A549 (cell line): ENCODE measurements at regions not wholly inside any gene's neighbourhood (a gene's known extent, or its start where the extent isn't known, plus 50 kb on each side); places are given as distances from the start of the nearest gene placed in this dataset.

Experiments
- ATAC-seq, 2 experiments: fragments of 200-7000 bp in 1 of 2; fragments of >200 bp in 1 of 2; cut with Nextera tagmentation in 1 of 2; cut with Tn5 transposase in 1 of 2; 3 replicates each; pipeline versions ENCODE4 v1.8.0 to v1.9.1; 2018 to 2020; ENCODE audit warnings: mild to moderate bottlenecking in 1 of 2, moderate library complexity in 1 of 2
- CTCF ChIA-PET: fragments of 300-600 bp; sonication (Branson Sonifier 250); formaldehyde crosslinking; extraction: SDS; loops from one replicate; lab custom pipeline; 2021; ENCODE audit warnings: antibody characterized with exemption, inconsistent platforms; lab: Yijun Ruan, JAX
- POLR2A ChIA-PET: fragments of 350-600 bp; formaldehyde crosslinking; extraction: SDS; loops from one replicate; lab custom pipeline; 2021; ENCODE audit warnings: antibody characterized with exemption, inconsistent platforms; lab: Yijun Ruan, JAX
- DNase-seq, 2 experiments: peaks; one replicate each; pipeline versions ENCODE4 v3.0.0 to v3.0.0-alpha.2; 2011 to 2016; ENCODE audit warnings: low read depth in 1 of 2, low spot score in 1 of 2
- FAIRE-seq: peaks from 2 replicates; lab custom pipeline; 2011; peaks lifted over from hg19 to GRCh38; lab: Jason Lieb, UNC
- H3K27ac ChIP-seq, 2 experiments: fragments of >200 bp; sonication (Bioruptor Twin); formaldehyde crosslinking; 3 replicates each; pipeline ENCODE4 v1.5.1; 2016 to 2017
- H3K4me1 ChIP-seq: fragments of >200 bp; sonication (Bioruptor Twin); formaldehyde crosslinking; 3 replicates; pipeline ENCODE4 v1.6.1; 2016
- H3K4me2 ChIP-seq: fragments of >200 bp; sonication (Bioruptor Twin); formaldehyde crosslinking; 3 replicates; pipeline ENCODE4 v1.6.1; 2016
- H3K4me3 ChIP-seq: fragments of >200 bp; sonication (Bioruptor Twin); formaldehyde crosslinking; 3 replicates; pipeline ENCODE4 v1.5.1; 2016
- H3K9me3 ChIP-seq: fragments of >200 bp; sonication (Bioruptor Twin); formaldehyde crosslinking; 3 replicates; pipeline ENCODE4 v1.6.1; 2016
- BCL3 ChIP-seq: fragments of >200 bp; sonication (Bioruptor Twin); formaldehyde crosslinking; IDR thresholded peaks from 3 replicates; pipeline ENCODE4 v1.6.1; 2016
- CBX2 ChIP-seq: fragments of 200-600 bp; sonication (generic); IDR thresholded peaks from 2 replicates; pipeline ENCODE4 v1.6.1; 2016; ENCODE audit warnings: low read depth, mild to moderate bottlenecking, borderline replicate concordance
- CHD4 ChIP-seq: fragments of 200-600 bp; sonication (generic); IDR thresholded peaks from 2 replicates; pipeline ENCODE4 v1.6.1; 2016; ENCODE audit warnings: antibody characterized with exemption, mild to moderate bottlenecking, borderline replicate concordance
- CTCF ChIP-seq: fragments of >200 bp; sonication (Bioruptor Twin); formaldehyde crosslinking; IDR thresholded peaks from 3 replicates; pipeline ENCODE4 v1.5.1; 2016
- FOXS1 ChIP-seq: fragments of 250-450 bp; sonication (Bioruptor Pico); IDR thresholded peaks from 2 replicates; pipeline ENCODE4 v1.5.0; 2020; ENCODE audit warnings: mild to moderate bottlenecking, moderate library complexity
- HDAC2 ChIP-seq: fragments of 200-600 bp; sonication (generic); IDR thresholded peaks from 2 replicates; pipeline ENCODE4 v1.6.1; 2016
- HES2 ChIP-seq: fragments of >200 bp; sonication (Bioruptor Twin); formaldehyde crosslinking; IDR thresholded peaks from 2 replicates; pipeline ENCODE4 v1.6.1; 2016
- HEYL ChIP-seq: fragments of 250-450 bp; sonication (Bioruptor Pico); IDR thresholded peaks from 2 replicates; pipeline ENCODE4 v1.8.0; 2021; ENCODE audit warnings: mild to moderate bottlenecking, moderate library complexity
- HMGXB4 ChIP-seq: fragments of 250-450 bp; sonication (Bioruptor Pico); IDR thresholded peaks from 2 replicates; pipeline ENCODE4 v1.5.0; 2021; ENCODE audit warnings: mild to moderate bottlenecking, moderate library complexity, borderline replicate concordance
- KDM5A ChIP-seq: fragments of 200-600 bp; sonication (generic); IDR thresholded peaks from 2 replicates; pipeline ENCODE4 v1.6.1; 2016; ENCODE audit warnings: antibody characterized with exemption, mild to moderate bottlenecking
- REST ChIP-seq: fragments of 200-600 bp; sonication (generic); IDR thresholded peaks from 2 replicates; pipeline ENCODE4 v1.6.1; 2016; ENCODE audit warnings: antibody characterized with exemption, mild to moderate bottlenecking, moderate library complexity
- TFCP2L1 ChIP-seq: fragments of 250-450 bp; sonication (Bioruptor Pico); IDR thresholded peaks from 2 replicates; pipeline ENCODE4 v1.5.0; 2021; ENCODE audit warnings: mild to moderate bottlenecking
- ZNF302 ChIP-seq: fragments of 250-450 bp; sonication (Bioruptor Pico); IDR thresholded peaks from 2 replicates; pipeline ENCODE4 v1.9.0; 2021; ENCODE audit warnings: inconsistent platforms, mild to moderate bottlenecking, moderate library complexity
- ZSCAN20 ChIP-seq: fragments of 250-450 bp; sonication (Bioruptor Pico); IDR thresholded peaks from 2 replicates; pipeline ENCODE4 v1.8.0; 2022; ENCODE audit warnings: mild to moderate bottlenecking, moderate library complexity
- WGBS: methylation state at CpG from one replicate; pipeline ENCODE4 v1.1.6; 2017; ENCODE audit errors: missing lambda C conversion rate; 5-methylcytosine and 5-hydroxymethylcytosine counted together

- TF ChIP-seq REST, result no peak
Measured at GRCh38 chr6:153623496-153623895, 415.5 kb upstream of the OPRM1 start (continued).

GRCh38 chr6:153621491-153621890, 417.5 kb upstream of the OPRM1 start:
- ATAC-seq (no peak), DNase-seq (no peak), FAIRE-seq (no peak)
- Histone ChIP-seq H3K9me3 (no peaks in the 10 kb centered on the region), H3K4me1 (no peaks in the 10 kb centered on the region), H3K4me3 (no peak overlapping the region), H3K27ac (no peak overlapping the region), H3K4me2 (no peak overlapping the region)
- ChIA-PET CTCF (no interaction called here), POLR2A (no interaction called here)
- 86% methylated on average over 2 of the region's 2 CpGs for WGBS
- TF ChIP-seq CBX2 (no peak), FOXS1 (CRISPR knock-in tag) (no peak), ZNF302 (CRISPR knock-in tag) (no peak), CTCF (no peak), HDAC2 (no peak), TFCP2L1 (no peak), KDM5A (no peak), BCL3 (no peak), CHD4 (no peak), HES2 (no peak), HMGXB4 (CRISPR knock-in tag) (no peak), ZSCAN20 (no peak)

- TF ChIP-seq ZSCAN20 (no peak), HEYL (CRISPR knock-in tag) (no peak), CBX2 (no peak)
- POLR2A ChIA-PET, result no interaction called here
- Histone ChIP-seq H3K9me3 (no peaks in the 10 kb centered on the region), H3K4me2 (no peak overlapping the region), H3K4me3 (no peak overlapping the region), H3K4me1 (no peaks in the 10 kb centered on the region), H3K27ac (no peak overlapping the region)
- DNase-seq (no peak), FAIRE-seq (no peak), ATAC-seq (no peak)
- CTCF ChIA-PET, result no interaction called here
- WGBS, result 25% methylated on average over 5 of the region's 5 CpGs
Measured at GRCh38 chr6:153621070-153621469, 418.0 kb upstream of the OPRM1 start.
